ENCODE measurements at regions not wholly inside any gene's neighbourhood (a gene's known extent, or its start where the extent isn't known, plus 50 kb on each side); places are given as distances from the start of the nearest gene placed in this dataset.
"Not testable (repeated sequence)": the region's sequence is repeated elsewhere in the genome, so short reads cannot be mapped to it uniquely, and the experiment has no call there.

DNA sequence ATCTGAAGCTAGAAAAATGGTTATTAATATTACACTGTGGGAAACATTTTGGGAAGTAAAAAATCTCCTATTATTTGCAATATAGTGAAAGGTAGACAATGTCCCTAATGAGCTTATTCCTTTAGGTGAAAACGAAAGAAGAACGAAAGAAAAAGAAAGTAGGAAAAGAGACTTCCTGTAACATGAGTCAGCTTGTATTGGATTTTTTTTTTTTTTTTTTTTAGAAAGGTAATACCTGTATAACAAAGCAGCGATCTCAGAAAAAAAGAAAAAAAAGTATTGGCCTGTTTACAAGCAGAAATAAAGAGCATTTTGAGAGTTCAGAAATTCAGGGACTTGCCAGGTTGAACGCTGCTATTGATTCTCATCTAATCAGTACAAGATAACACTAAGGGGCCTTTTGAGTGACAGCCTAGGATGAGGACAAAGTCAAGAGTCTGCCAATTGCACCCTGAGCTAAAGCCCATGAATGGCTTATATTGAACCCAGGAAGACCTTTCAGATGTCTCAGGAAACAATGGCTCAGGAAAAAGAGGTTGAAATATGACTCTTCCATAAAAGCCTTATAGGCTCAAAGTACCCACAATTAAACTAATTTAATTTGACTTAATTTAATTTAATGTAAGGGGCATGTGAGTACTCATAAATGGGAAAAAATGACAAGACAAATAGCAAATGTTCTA lies 615.6 kb upstream of the CDH2 start:
- DNase-seq: no peak

DNA sequence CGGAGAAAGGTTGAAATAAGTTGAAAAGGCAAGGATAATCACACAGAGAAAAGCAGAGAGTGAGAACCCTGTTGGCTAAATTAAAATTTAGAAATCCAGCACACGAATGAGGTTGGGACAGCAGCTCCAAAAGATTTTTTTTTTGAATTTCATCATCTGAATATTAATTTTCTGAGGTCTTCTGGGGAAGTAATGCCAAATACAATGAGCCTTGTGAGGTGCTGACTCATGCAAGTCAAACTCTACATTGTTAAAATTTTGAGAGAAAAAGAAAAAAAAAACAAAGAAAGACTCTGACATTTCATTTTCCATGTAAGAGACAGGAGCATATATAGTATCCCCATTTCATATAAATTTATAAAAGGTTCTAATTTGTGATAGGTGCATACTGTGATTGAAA lies 614.2 kb upstream of the CDH2 start:
- no peak for DNase-seq

GRCh38 chr18:28789502-28789901 lies 612.6 kb upstream of the CDH2 start:
- no peak for DNase-seq

- DNase-seq: no peak
Observed at GRCh38 chr18:28786926-28787325, 610.0 kb upstream of the CDH2 start.

DNA sequence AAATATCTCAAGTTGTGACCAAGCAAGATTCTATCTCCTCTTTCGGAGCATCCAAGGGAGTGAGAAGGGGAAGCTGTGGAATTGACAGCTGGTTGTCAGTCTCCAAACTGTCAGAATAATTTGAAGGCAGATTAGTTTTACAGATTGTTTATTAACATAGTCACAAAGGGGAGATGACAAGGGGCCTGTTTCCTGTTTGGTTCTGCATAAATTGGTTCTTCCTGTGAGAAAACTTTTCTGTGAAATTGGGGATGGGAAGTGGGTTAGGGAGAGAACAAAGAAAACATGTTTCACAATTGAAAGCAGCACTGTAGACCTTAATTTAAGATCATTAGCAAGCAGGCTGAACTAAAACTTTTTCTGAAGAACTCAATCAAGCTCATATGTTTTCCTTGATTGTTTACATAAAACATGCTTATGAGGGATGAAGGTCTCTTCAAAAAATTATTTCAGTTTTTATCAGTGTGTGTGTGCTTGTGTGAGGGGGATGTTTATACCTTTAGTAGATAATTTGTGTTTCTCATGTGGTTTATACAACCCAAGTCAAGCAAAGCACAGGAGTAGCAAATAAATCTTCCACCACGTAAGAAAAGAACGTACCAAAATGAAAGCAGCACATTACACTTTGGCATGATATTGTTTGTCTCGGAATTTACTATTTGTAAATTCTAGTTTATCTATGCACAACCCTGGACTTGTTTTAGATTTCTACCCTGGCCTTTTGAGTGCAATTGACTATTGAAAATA lies 604.9 kb upstream of the CDH2 start:
- DNase-seq: no peak

DNA sequence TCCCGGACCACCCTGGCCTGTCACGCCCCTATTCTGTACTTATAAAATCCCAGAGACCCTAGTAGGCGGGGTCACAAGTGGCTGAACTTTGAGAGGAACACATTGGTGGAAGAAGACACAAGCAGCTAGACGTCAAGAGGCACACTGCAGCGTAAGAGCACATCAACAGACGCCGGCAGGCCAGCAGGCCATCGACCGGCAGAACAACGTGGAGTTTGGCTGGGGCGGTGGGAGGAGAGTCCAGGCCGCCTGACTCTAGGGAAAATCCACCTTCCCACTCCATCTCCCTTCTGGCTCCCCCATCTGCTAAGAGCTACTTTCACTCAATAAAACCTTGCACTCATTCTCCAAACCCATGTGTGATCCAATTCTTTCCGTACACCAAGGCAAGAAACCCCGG lies 601.8 kb upstream of the CDH2 start:
- no peak for DNase-seq

DNA sequence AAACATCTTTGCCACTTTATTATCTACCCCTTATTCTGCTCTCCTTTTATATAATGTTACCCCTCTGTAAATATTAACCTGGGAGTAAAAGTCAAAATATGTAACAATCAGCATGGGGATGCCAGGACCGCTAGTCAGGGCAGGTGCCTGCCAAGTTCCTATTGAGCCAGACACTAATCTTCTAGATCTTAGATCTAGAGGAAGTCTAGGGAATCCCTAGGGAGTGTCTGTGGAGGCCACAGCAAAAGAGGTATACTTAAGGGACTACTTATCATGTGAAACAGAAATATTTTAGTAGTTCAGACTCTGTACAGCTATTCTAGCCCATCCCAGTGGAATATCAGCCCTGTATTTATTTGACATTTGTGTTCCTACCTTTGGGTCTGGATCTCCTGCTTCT lies 600.8 kb upstream of the CDH2 start:
- DNase-seq: no peak

- DNase-seq: no peak
Observed at GRCh38 chr18:28771849-28772248, 594.9 kb upstream of the CDH2 start.

- no peak for DNase-seq
Observed at GRCh38 chr18:28768791-28769768, 592.1 kb upstream of the CDH2 start.

GRCh38 chr18:28767727-28768211 lies 590.8 kb upstream of the CDH2 start:
- DNase-seq: no peak

DNA sequence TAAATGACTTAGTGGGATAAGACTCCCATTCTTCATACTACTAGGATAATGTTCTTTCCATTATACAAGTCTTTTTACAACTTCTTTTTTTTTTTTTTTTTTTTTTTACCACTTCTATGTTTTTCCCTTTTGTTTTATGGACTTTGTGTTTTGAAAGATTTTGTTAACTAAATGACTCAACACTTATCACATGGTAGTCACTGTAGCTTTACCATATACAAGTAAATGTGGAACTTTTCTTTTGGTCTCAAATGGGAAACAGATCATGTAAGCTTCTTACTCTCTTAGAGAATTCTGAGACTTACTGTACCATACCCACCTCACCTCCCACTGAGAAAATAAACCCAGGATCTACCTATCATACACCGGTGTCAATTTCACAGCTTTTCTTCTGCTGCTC lies 590.3 kb upstream of the CDH2 start:
- no peak for DNase-seq

DNA sequence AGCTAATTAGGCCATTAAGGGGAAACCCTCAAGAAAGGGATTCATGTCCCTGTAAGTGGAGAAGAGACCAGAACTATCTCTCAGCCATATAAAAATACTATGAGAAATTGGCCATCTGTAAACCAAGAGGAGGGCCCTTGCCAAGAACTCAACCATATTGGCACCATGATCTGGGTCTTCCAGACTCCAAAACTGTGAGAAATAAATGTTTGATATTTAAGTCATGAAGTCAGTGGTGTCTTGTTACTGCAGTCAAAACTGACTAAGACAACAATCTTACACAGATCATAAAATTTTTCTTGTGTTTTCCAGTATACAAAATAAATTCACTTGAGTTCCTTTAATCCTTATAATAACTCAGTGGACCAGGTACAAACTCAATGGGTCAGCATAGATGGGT lies 589.8 kb upstream of the CDH2 start:
- DNase-seq: no peak

DNA sequence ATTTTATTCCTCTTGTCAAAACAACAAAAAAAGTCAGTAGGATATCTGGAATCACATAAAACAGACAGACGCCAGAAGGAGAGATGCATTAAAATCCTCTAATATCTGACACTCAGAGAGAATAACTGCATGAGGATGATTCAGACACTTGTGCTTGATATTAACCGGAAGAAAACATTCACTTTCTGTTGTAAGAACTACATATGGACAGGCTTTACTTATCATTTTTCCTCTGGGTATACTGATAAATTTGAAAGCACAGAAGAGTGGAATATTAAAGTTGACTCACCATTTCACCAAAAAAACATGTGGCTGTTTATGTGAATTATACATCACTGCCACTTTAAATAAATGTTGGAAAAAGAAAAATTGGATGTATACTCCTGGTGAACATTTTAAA lies 589.1 kb upstream of the CDH2 start:
- DNase-seq: no peak

GRCh38 chr18:28760299-28760698 lies 583.4 kb upstream of the CDH2 start:
- DNase-seq: no peak

DNA sequence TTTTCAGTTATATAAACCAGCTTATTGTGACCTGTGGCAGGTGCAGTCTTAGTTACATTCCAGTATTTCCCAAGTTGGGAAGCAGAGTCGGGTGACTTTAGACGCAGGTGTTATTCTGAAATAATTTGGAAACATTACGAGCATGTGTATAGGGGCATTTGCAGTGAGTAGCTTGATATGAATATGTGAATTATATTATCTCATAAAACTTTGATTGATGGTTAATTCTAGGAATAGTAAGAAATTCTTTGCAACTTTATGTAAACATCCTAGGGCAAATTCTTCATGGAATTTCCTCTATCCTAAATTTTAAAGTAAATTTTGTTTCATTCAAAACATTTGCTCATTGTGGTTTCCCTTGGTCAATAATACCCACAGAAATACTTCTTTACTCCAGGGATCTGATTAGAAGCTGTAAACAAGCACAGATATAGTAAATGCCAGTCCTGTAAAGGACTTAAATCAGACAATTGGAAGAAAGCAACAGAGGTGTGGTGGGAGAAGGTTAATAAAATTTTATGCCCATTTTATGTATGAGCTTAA lies 580.6 kb upstream of the CDH2 start:
- no peak for DNase-seq

DNA sequence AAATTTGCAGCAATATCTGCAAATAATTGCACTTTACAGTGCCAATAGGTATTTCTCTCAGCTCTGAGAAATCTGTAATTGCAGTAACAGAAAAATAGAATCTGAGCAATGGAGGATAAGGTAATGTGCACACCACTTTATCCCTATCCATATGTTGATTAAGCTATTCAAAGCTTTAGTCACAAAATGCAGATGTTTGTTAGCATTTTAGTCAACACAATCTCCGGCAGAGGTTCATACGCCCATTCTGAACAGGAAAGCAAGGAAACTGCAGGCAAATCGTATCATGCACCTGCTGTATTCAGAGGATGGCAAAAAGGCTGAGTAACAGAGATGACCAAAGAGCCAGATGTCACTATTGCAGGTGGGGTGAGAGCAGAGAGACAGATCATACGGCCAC lies 566.2 kb upstream of the CDH2 start:
- DNase-seq: no peak

GRCh38 chr18:28740575-28740974 lies 563.6 kb upstream of the CDH2 start:
- no peak for DNase-seq

- no peak for DNase-seq
Observed at GRCh38 chr18:28736951-28737350, 560.0 kb upstream of the CDH2 start.

DNA sequence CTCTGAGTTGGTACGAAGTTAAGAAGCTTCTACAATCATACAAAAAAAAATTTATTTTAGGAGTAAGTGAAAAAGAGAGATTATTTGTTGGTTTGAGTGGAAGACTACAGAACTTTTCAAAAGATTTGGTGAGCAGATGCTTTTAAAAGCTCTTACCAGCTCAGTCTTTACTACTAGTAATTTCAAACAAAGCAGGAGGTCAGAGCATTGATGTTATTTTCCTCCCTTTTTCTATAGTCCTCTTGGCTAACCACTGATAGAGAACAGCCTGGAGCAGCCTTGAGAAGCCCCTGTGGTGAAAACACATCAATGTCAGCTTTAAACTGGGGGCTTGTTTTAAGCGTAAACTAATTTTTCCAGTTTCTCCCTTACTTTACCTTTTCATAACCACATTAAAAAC lies 559.3 kb upstream of the CDH2 start:
- DNase-seq: no peak

DNA sequence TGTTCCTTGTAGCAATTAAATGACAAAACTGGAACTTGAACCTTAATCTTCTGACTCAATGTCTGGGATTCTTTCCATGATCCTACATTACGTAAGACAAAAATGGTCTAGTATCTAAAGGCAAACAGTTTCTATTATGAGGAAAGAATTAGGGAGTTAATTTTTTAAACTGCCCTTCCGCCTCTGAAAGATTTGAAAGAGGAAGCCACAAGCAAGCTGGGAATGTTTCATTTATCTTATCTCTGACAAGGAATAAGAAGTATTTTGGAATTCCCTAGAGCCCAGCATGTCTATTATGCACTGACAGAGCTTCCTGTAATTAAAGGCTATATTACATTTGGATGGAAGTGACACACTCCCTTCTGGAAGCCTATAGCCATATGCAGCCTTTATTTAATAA lies 558.8 kb upstream of the CDH2 start:
- no peak for DNase-seq

- no peak for DNase-seq
Observed at GRCh38 chr18:28729321-28729720, 552.4 kb upstream of the CDH2 start.

DNA sequence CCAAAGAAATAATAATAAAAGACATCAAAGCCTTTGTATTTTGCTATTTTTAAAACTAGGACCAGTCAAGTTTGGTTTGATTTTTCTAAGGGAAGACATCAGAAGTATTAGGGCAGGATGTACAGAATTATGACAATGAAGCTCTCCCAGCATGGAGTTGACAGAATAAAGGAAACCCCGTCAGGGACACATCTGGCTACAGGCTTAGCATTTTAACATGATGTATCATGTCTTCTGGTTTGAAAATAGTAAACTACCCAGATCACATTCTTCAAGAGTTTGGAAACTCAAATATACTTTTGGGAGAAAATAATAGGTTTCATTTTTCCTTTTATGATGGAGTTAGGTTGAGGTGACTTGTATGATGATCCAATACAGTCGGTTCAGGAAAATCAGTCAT lies 552.0 kb upstream of the CDH2 start:
- no peak for DNase-seq

GRCh38 chr18:28727189-28727588 lies 550.3 kb upstream of the CDH2 start:
- not testable (repeated sequence) for DNase-seq
